Naive B cell (primary cell): ENCODE measurements at regions not wholly inside any gene's neighbourhood (a gene's known extent, or its start where the extent isn't known, plus 50 kb on each side); places are given as distances from the start of the nearest gene placed in this dataset.
A peak's percentile ranks its signal among the peaks of the same experiment; 100 is the strongest.

Experiments used
- ATAC-seq, 2 donors: fragments of 150-1000 bp; cut with Tn5 transposase; 2 replicates each; pipeline ENCODE4 v1.10.0; 2021; ENCODE audit warnings: low read depth in 2 of 2, mild to moderate bottlenecking in 2 of 2, moderate library complexity in 2 of 2
- DNase-seq: peaks from one replicate; pipeline ENCODE4 v3.0.0; 2022
- H3K27ac Mint-ChIP-seq, 6 donors: one replicate each; pipeline ENCODE4 v1.8.0; 2020 to 2022; ENCODE audit warnings: mild to moderate bottlenecking in 6 of 6, mixed read lengths in 6 of 6, moderate library complexity in 5 of 6, inconsistent platforms in 2 of 6
- H3K27me3 Mint-ChIP-seq, 3 donors: one replicate each; pipeline ENCODE4 v1.8.0; 2021 to 2022; ENCODE audit warnings: mixed read lengths in 3 of 3, mild to moderate bottlenecking in 1 of 3
- H3K36me3 Mint-ChIP-seq, 2 donors: one replicate each; pipeline ENCODE4 v1.8.0; 2020 to 2022; ENCODE audit warnings: mixed read lengths in 2 of 2, inconsistent platforms in 1 of 2, mild to moderate bottlenecking in 1 of 2
- H3K4me1 Mint-ChIP-seq, 3 donors: one replicate each; pipeline ENCODE4 v1.8.0; 2020 to 2022; ENCODE audit warnings: mixed read lengths in 3 of 3, inconsistent platforms in 1 of 3, mild to moderate bottlenecking in 1 of 3, moderate library complexity in 1 of 3
- H3K4me3 Mint-ChIP-seq, 8 donors: one replicate each; pipeline ENCODE4 v1.8.0; 2020 to 2022; ENCODE audit warnings: mild to moderate bottlenecking in 8 of 8, mixed read lengths in 8 of 8, moderate library complexity in 8 of 8, inconsistent platforms in 2 of 8
- H3K9me3 Mint-ChIP-seq, 7 donors: one replicate each; pipeline ENCODE4 v1.8.0; 2020 to 2022; ENCODE audit warnings: mixed read lengths in 7 of 7, mild to moderate bottlenecking in 5 of 7, inconsistent platforms in 2 of 7, moderate library complexity in 1 of 7

- Mint-ChIP-seq H3K4me1 (peaks cover 0 to 4% (median 2%) of the 10 kb centered on the region in 3 donors), H3K36me3 (no peaks in the 10 kb centered on the region), H3K9me3 (peaks cover 0 to 5% (median 0%) of the 10 kb centered on the region in 7 donors), H3K27me3 (peaks cover 0 to 5% (median 0%) of the 10 kb centered on the region in 3 donors), H3K4me3 (no peak overlapping the region), H3K27ac (no peak overlapping the region)
- ATAC-seq: no peak
- no peak for DNase-seq
Measured at GRCh38 chr15:47824147-47824546, 106.8 kb downstream of the SEMA6D start.

- ATAC-seq (no peak), DNase-seq (no peak)
- no peak overlapping the region for H3K27ac Mint-ChIP-seq
- peaks cover 0 to 18% (median 0%) of the 10 kb centered on the region in 3 donors for H3K27me3 Mint-ChIP-seq
- H3K36me3 Mint-ChIP-seq: no peaks in the 10 kb centered on the region
- peaks cover 0 to 5% (median 3%) of the 10 kb centered on the region in 7 donors for H3K9me3 Mint-ChIP-seq
- H3K4me3 Mint-ChIP-seq: no peak overlapping the region
- H3K4me1 Mint-ChIP-seq: peaks cover 0 to 5% (median 2%) of the 10 kb centered on the region in 3 donors
Measured at GRCh38 chr15:47829667-47830066, 112.4 kb downstream of the SEMA6D start.

GRCh38 chr15:47834093-47834492 is 116.8 kb downstream of the SEMA6D start:
- Mint-ChIP-seq H3K36me3 (no peaks in the 10 kb centered on the region), H3K4me1 (peaks cover 0 to 5% (median 2%) of the 10 kb centered on the region in 3 donors), H3K27me3 (peaks cover 0 to 14% (median 0%) of the 10 kb centered on the region in 3 donors), H3K27ac (no peak overlapping the region), H3K9me3 (peaks cover 4 to 8% (median 6%) of the 10 kb centered on the region in 7 donors), H3K4me3 (no peak overlapping the region)
- ATAC-seq: no peak
- no peak for DNase-seq

- DNase-seq: no peak
- Mint-ChIP-seq H3K4me1 (peaks cover 0 to 5% (median 0%) of the 10 kb centered on the region in 3 donors), H3K9me3 (peaks cover 2 to 10% (median 4%) of the 10 kb centered on the region in 7 donors), H3K36me3 (no peaks in the 10 kb centered on the region), H3K4me3 (no peak overlapping the region), H3K27me3 (no peaks in the 10 kb centered on the region), H3K27ac (no peak overlapping the region)
- no peak for ATAC-seq
Measured at GRCh38 chr15:47839233-47839825, 122.0 kb downstream of the SEMA6D start.

- Mint-ChIP-seq H3K27me3 (peaks cover 0 to 7% (median 5%) of the 10 kb centered on the region in 3 donors), H3K4me3 (no peak overlapping the region), H3K36me3 (no peaks in the 10 kb centered on the region), H3K27ac (no peak overlapping the region), H3K9me3 (peaks cover 0 to 6% (median 0%) of the 10 kb centered on the region in 7 donors), H3K4me1 (peaks cover 0 to 5% (median 0%) of the 10 kb centered on the region in 3 donors)
- DNase-seq (no peak), ATAC-seq (no peak)
Measured at GRCh38 chr15:47843124-47843663, 125.9 kb downstream of the SEMA6D start.

GRCh38 chr15:47844437-47844836 is 127.1 kb downstream of the SEMA6D start:
- Mint-ChIP-seq H3K27me3 (peaks cover 0 to 7% (median 5%) of the 10 kb centered on the region in 3 donors), H3K4me3 (no peak overlapping the region), H3K36me3 (no peaks in the 10 kb centered on the region), H3K27ac (no peak overlapping the region), H3K9me3 (peaks cover 0 to 6% (median 0%) of the 10 kb centered on the region in 7 donors), H3K4me1 (peaks cover 0 to 5% (median 0%) of the 10 kb centered on the region in 3 donors)
- no peak for ATAC-seq
- DNase-seq: no peak

- Mint-ChIP-seq H3K4me3 (no peak overlapping the region), H3K9me3 (peaks cover 0 to 4% (median 0%) of the 10 kb centered on the region in 7 donors), H3K27me3 (peaks cover 0 to 7% (median 5%) of the 10 kb centered on the region in 3 donors), H3K4me1 (no peaks in the 10 kb centered on the region), H3K27ac (peak overlapping the region in 2 of 6 donors; percentile 16 to 42), H3K36me3 (no peaks in the 10 kb centered on the region)
- DNase-seq (no peak), ATAC-seq (no peak)
Measured at GRCh38 chr15:47846128-47846868, 129.0 kb downstream of the SEMA6D start.

- Mint-ChIP-seq H3K9me3 (peaks cover 0 to 4% (median 0%) of the 10 kb centered on the region in 7 donors), H3K36me3 (no peaks in the 10 kb centered on the region), H3K4me3 (no peak overlapping the region), H3K27ac (no peak overlapping the region), H3K27me3 (peaks cover 0 to 7% (median 5%) of the 10 kb centered on the region in 3 donors), H3K4me1 (no peaks in the 10 kb centered on the region)
- no peak for DNase-seq
- ATAC-seq: no peak
Measured at GRCh38 chr15:47846876-47847275, 129.6 kb downstream of the SEMA6D start.

- DNase-seq: no peak
- Mint-ChIP-seq H3K27ac (no peak overlapping the region), H3K9me3 (peaks cover 0 to 4% (median 2%) of the 10 kb centered on the region in 7 donors), H3K4me3 (no peak overlapping the region), H3K27me3 (peaks cover 0 to 6% (median 0%) of the 10 kb centered on the region in 3 donors), H3K4me1 (no peaks in the 10 kb centered on the region), H3K36me3 (no peaks in the 10 kb centered on the region)
- no peak for ATAC-seq
Measured at GRCh38 chr15:47856071-47856470, 138.8 kb downstream of the SEMA6D start.

GRCh38 chr15:47857014-47857775 is 139.9 kb downstream of the SEMA6D start:
- Mint-ChIP-seq H3K9me3 (peaks cover 0 to 3% (median 0%) of the 10 kb centered on the region in 7 donors), H3K27ac (no peak overlapping the region), H3K27me3 (peaks cover 0 to 6% (median 0%) of the 10 kb centered on the region in 3 donors), H3K36me3 (no peaks in the 10 kb centered on the region), H3K4me3 (no peak overlapping the region), H3K4me1 (no peaks in the 10 kb centered on the region)
- ATAC-seq: no peak
- no peak for DNase-seq

GRCh38 chr15:47857776-47858167 is 140.5 kb downstream of the SEMA6D start:
- Mint-ChIP-seq H3K4me3 (no peak overlapping the region), H3K4me1 (no peaks in the 10 kb centered on the region), H3K9me3 (peaks cover 0 to 3% (median 0%) of the 10 kb centered on the region in 7 donors), H3K36me3 (no peaks in the 10 kb centered on the region), H3K27me3 (peaks cover 0 to 6% (median 0%) of the 10 kb centered on the region in 3 donors), H3K27ac (no peak overlapping the region)
- ATAC-seq: no peak
- no peak for DNase-seq

GRCh38 chr15:47861111-47861903 is 144.0 kb downstream of the SEMA6D start:
- Mint-ChIP-seq H3K36me3 (no peaks in the 10 kb centered on the region), H3K27me3 (peaks cover 0 to 6% (median 0%) of the 10 kb centered on the region in 3 donors), H3K27ac (no peak overlapping the region), H3K9me3 (peaks cover 0 to 8% (median 3%) of the 10 kb centered on the region in 7 donors), H3K4me3 (peak overlapping the region in 1 of 8 donors; percentile 23), H3K4me1 (no peaks in the 10 kb centered on the region)
- ATAC-seq (no peak), DNase-seq (no peak)
